Prostate gland (tissue), 2 donors: ENCODE measurements at regions not wholly inside any gene's neighbourhood (a gene's known extent, or its start where the extent isn't known, plus 50 kb on each side); places are given as distances from the start of the nearest gene placed in this dataset.

Experiments
- DNase-seq: peaks from one replicate; pipeline ENCODE4 v3.0.0-alpha.2; 2019; ENCODE audit warnings: low spot score
- H3K27ac ChIP-seq, 2 donors: fragments of 200-600 bp; sonication (generic); 2 replicates each; pipeline ENCODE4 v1.5.1; 2017 to 2019
- H3K27me3 ChIP-seq: fragments of 200-600 bp; sonication (generic); replicated peaks from 2 replicates; pipeline ENCODE4 v1.5.1; 2019; ENCODE audit not compliant: insufficient read depth
- H3K36me3 ChIP-seq, 2 donors: fragments of 200-600 bp; sonication (generic); 1 replicate in 1 of 2; 2 replicates in 1 of 2; pipeline versions ENCODE4 v1.5.1 to v1.8.1; 2017 to 2019
- H3K4me1 ChIP-seq: fragments of 200-600 bp; sonication (generic); replicated peaks from 2 replicates; pipeline ENCODE4 v1.5.1; 2019
- H3K4me3 ChIP-seq, 2 donors: fragments of 200-600 bp; sonication (generic); 2 replicates each; pipeline ENCODE4 v1.5.1; 2017 to 2019
- H3K9me3 ChIP-seq: fragments of 200-600 bp; sonication (generic); 2 replicates; pipeline ENCODE4 v1.5.1; 2017
- CTCF ChIP-seq, 4 experiments: fragments of 200-600 bp in 2 of 4; fragments of 450-650 bp in 2 of 4; sonication (generic) in 2 of 4; IDR thresholded peaks; 1 replicate in 3 of 4; 2 replicates in 1 of 4; pipeline ENCODE4 v1.5.1; 2016 to 2019; ENCODE audit warnings: antibody characterized with exemption in 4 of 4, mild to moderate bottlenecking in 2 of 4, moderate library complexity in 2 of 4
- POLR2A ChIP-seq: fragments of 450-650 bp; IDR thresholded peaks from one replicate; pipeline ENCODE4 v1.6.1; 2016; ENCODE audit warnings: antibody characterized with exemption, mild to moderate bottlenecking
- POLR2AphosphoS5 ChIP-seq: sonication (generic); formaldehyde crosslinking; IDR thresholded peaks from one replicate; pipeline ENCODE4 v1.6.1; 2017; ENCODE audit warnings: antibody characterized with exemption
- WGBS: methylation state at CpG from one replicate; pipeline ENCODE4 v1.1.5; 2018; 5-methylcytosine and 5-hydroxymethylcytosine counted together
- intact Hi-C: fragments of 100-400 bp; cut with DNase I; formaldehyde crosslinking; loops from one replicate; pipeline ENCODE4 v1.14.2; 2022

DNA sequence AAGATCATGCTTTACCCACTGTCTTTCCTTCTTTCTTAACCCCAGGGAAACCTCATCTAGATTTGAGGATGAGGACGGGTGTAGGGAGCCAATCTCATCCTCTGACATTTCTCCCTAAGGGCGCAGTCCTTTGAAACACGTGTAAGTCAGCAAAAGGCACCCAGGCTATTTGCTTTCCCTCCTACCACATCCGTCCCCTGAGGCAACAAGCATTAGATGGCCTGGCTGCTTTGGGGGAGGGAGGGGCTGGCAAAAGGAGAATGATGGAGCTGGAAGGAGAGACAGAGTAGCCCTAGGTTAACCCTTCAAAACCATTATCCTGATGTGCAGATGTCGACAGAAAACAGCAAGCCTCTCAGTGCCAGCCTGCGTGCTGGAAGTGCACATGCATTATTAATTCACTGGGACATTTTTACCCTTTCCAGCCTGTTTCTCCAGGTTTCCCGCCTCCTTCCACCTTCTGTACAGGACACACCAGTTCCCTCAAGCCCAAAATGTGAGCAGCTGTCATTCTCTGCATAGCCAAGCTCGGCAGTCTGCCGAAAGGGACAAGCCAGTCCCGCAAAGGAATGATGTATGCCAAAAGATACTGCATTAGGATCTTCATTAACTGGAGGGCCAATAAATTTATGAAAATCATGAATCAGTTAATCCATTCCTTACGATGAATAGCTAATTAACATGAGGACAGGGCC is 547.2 kb downstream of the CD83 start:
- TF ChIP-seq POLR2A (no peak), POLR2AphosphoS5 (no peak), CTCF (IDR thresholded peaks at IDR 0.05) (no peak)
- no peak for DNase-seq

DNA sequence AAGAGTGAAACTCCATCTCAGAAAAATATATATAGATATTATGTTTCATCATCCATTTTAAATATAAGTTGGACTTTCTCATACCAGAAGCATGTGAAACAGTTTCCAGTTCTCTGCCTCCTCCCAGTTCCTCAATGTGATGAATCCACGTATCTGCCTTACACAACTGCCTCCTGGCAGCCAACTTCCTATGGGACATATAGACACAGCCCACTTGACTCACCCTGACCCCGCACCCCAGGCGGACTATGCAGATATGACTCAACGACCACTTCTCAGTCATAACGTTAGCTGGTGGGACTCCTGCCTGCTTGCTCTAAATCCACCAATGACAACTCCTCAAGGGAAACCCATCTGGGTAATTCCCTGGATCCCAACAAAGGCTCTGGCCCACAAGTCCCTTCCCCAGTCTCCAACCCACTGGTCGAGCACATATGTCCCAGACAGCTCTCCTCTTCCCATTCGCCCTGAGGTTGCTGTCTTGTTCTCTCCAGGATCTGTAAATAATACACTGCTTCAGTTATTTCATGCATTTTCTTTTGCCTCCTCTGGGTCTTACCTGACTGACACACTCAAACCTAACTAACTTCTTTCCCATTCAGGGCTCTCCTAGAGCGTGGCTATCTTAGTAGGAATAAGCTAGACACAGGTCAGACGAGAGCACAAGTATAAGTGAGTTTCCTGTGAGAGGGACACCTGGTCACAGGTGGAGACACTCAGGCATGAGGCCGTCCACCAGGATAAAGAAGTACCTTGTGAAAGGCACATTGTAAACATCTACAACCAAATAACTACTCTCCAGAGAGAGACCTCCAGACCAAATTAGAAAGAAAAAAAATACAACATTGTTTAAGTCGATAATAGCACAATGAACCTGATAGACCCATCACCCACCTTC is 548.5 kb downstream of the CD83 start:
- 92% methylated on average over 11 of the region's 11 CpGs for WGBS
- intact Hi-C loops, result no loop called here
- H3K4me3 ChIP-seq, result no peak overlapping the region
- H3K27ac ChIP-seq, result no peak overlapping the region
- no peak for TF ChIP-seq POLR2AphosphoS5
- TF ChIP-seq POLR2A, result no peak
- TF ChIP-seq CTCF (IDR thresholded peaks at IDR 0.05), result no peak
- no peaks in the 10 kb centered on the region for H3K4me1 ChIP-seq
- no peaks in the 10 kb centered on the region for H3K27me3 ChIP-seq
- no peaks in the 10 kb centered on the region for H3K36me3 ChIP-seq
- no peak for DNase-seq
- no peaks in the 10 kb centered on the region for H3K9me3 ChIP-seq

More for the DNA sequence above, 547.2 kb downstream of the CD83 start:
- H3K27me3 ChIP-seq, result no peaks in the 10 kb centered on the region
- H3K4me1 ChIP-seq, result no peaks in the 10 kb centered on the region
- WGBS, result 67% methylated on average over 11 of the region's 11 CpGs
- no peaks in the 10 kb centered on the region for H3K9me3 ChIP-seq
- H3K27ac ChIP-seq, result no peak overlapping the region
- H3K4me3 ChIP-seq, result no peak overlapping the region
- no peaks in the 10 kb centered on the region for H3K36me3 ChIP-seq
- intact Hi-C loops, result no loop called here

- Histone ChIP-seq H3K27ac (no peak overlapping the region), H3K4me1 (no peaks in the 10 kb centered on the region), H3K27me3 (no peaks in the 10 kb centered on the region), H3K36me3 (no peaks in the 10 kb centered on the region), H3K9me3 (no peaks in the 10 kb centered on the region), H3K4me3 (no peak overlapping the region)
- intact Hi-C loops, result no loop called here
- no peak for DNase-seq
- TF ChIP-seq POLR2A, result no peak
- TF ChIP-seq POLR2AphosphoS5, result no peak
- TF ChIP-seq CTCF (IDR thresholded peaks at IDR 0.05), result no peak
- WGBS, result 78% methylated on average over 7 of the region's 7 CpGs
Measured at GRCh38 chr6:14670806-14671205, 553.2 kb downstream of the CD83 start.

DNA sequence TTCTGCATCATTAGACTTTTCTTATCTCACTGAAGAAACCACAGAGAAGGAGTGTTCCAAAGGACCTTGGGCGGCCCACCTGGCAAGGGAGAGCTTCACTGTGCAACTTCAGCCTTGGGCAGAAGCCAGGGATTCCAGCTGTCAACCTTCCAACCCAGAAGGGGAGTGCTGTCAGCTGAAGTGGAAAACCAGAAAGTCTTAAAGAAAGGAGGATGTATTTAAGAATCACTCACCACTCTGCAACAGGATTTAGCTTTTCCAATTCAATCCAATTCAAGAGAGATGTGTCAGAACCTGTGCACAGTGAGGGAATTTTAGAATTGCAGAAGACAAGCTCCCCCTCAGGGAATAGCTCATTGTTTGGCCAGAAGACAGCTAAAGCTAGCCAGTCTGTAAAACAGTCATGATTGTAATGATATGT is 553.7 kb downstream of the CD83 start:
- peak; percentile 19 for DNase-seq
- intact Hi-C loops, result no loop called here
- Histone ChIP-seq H3K27me3 (no peaks in the 10 kb centered on the region), H3K4me1 (no peaks in the 10 kb centered on the region), H3K27ac (no peak overlapping the region), H3K36me3 (no peaks in the 10 kb centered on the region), H3K4me3 (no peak overlapping the region), H3K9me3 (no peaks in the 10 kb centered on the region)
- WGBS, result 24% methylated on average over 1 of the region's 1 CpG
- TF ChIP-seq POLR2AphosphoS5 (no peak), CTCF (IDR thresholded peaks at IDR 0.05) (no peak)
